Superior temporal gyrus (tissue), 1 donor: ENCODE measurements at regions not wholly inside any gene's neighbourhood (a gene's known extent, or its start where the extent isn't known, plus 50 kb on each side); places are given as distances from the start of the nearest gene placed in this dataset.
"Not testable (repeated sequence)": the region's sequence is repeated elsewhere in the genome, so short reads cannot be mapped to it uniquely, and the experiment has no call there.

Experiments
- DNase-seq: peaks from one replicate; pipeline ENCODE4 v3.0.0-alpha.2; 2016; ENCODE audit errors: extremely low spot score

- no peak for DNase-seq
Observed at GRCh38 chr9:78122631-78123030, 91.0 kb upstream of the GNAQ start.

DNA sequence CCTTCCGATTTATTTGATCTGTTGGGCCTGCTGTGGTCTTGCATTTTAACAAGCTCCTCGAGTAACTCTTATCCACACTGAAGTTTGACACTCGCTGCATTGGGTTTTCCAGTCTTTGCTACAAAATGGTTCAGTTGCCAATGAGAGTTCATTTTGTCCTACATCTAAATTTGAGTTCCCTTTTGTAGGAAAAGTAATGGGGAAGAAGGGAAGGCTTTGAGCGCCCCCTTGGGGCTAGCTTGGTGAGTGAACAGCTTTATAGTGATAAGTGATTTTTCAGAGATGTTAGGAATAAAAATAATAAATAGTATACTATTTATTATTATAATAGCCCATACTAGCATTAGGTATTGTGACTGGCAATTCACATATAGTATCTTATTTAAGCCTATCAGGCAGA is 89.9 kb upstream of the GNAQ start:
- peak; percentile 94 for DNase-seq

GRCh38 chr9:78118742-78119473 is 87.3 kb upstream of the GNAQ start:
- no peak for DNase-seq

DNA sequence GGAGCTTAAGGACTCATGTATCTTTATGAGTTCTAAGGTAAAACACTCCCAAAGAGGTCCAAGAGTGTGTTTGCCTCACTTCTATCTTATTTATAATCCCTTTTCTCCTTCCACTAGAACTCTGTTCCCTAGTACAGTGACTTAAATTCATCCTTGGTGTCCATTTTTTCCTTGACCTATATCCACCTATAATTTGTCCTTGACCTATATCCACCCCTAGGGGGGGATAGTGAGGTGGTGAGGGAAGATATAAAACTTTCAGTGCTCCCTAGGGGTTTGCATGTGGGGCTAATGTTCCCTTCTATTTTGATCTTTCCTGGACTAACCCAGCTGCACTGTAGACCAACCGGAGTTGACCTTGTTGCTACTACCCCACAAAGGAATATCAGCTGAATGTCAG is 83.5 kb upstream of the GNAQ start:
- no peak for DNase-seq

- no peak for DNase-seq
Observed at GRCh38 chr9:78114581-78114980, 83.0 kb upstream of the GNAQ start.

GRCh38 chr9:78112406-78112805 is 80.8 kb upstream of the GNAQ start:
- DNase-seq: no peak

GRCh38 chr9:78112004-78112403 is 80.4 kb upstream of the GNAQ start:
- DNase-seq: no peak

DNA sequence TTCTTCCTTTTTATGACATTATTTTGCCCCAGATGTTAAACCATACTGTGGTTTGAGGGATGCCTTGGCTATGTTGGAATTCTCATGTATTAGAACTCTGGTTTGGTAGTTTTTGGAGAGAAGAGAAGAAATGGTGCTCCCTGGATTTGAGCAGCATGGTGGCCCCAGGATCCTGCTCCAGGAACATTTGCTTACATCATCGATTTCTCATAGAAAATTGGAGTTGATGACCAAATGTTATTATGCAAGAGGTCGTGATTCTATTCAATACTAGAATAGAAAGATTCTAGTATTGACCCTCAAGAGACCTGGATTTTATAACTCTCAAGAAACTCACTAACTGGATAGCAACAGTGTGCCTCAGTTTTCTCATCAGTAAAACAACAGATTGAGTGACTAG is 77.5 kb upstream of the GNAQ start:
- no peak for DNase-seq

DNA sequence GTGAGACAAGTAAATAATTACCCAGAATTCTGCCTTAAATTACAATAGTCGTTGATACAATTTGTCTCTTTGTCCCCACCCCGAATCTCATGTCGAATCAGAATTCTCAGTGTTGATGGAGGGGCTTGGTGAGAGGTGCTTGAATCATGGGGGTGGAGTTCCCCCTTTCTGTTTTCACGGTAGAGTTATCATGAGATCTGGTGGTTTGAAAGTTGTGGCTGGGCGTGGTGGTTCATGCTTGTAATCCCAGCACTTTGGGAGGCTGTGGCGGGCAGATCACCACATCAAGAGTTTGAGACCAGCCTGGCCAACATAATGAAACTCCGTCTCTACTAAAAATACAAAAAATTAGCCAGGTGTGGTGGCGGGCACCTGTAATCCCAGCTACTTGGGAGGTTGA is 75.0 kb upstream of the GNAQ start:
- DNase-seq: not testable (repeated sequence)

GRCh38 chr9:78103971-78104433 is 72.4 kb upstream of the GNAQ start:
- DNase-seq: no peak

GRCh38 chr9:78101247-78101646 is 69.6 kb upstream of the GNAQ start:
- no peak for DNase-seq

DNA sequence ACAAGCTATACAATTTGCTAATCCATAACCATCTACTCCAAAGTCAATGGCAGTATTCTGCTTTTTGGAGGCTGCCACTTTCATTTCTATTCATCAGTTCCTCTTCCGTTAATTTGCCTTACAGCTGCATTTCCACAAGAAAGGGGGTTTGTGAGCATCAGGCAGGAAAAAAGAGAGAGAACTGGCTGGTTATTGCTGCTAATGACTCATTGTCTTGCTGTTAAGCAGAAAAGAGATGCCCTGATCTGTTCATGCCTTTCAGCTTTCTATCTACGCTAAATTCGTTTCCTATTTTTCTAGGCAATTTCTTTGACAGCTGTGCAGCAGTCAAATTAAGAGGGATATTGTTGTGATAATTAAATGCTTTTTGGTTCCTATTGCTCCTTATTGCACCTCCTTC is 65.9 kb upstream of the GNAQ start:
- DNase-seq: peak; percentile 72

DNA sequence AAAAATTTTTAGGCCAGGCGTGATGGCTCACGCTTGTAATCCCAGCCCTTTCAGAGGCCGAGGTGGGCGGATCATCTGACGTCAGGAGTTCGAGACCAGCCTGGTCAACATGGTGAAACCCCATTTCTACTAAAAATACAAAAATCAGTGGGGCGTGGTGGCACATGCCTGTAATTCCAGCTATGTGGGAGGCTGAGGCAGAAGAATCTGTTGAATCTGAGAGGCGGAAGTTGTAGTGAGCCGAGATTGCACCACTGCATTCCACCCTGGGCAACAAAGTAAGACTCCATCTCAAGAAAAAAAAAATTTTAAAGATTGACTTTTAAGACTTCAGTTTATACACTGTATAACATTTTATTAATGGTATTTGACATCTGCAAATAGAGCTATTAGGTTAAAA is 60.1 kb upstream of the GNAQ start:
- no peak for DNase-seq

- DNase-seq: no peak
Observed at GRCh38 chr9:78089111-78089510, 57.5 kb upstream of the GNAQ start.

- DNase-seq: not testable (repeated sequence)
Observed at GRCh38 chr9:78088190-78088589, 56.6 kb upstream of the GNAQ start.
